Sigmoid colon (tissue), 6 donors: ENCODE measurements at regions not wholly inside any gene's neighbourhood (a gene's known extent, or its start where the extent isn't known, plus 50 kb on each side); places are given as distances from the start of the nearest gene placed in this dataset.

ENCODE experiments used
- DNase-seq: peaks from one replicate; pipeline ENCODE4 v3.0.0-alpha.2; 2019
- H3K27ac ChIP-seq, 4 donors: fragments of 200-600 bp; sonication (generic); one replicate each; pipeline ENCODE4 v1.5.1; 2016 to 2019; ENCODE audit warnings: mild to moderate bottlenecking in 1 of 4
- H3K27me3 ChIP-seq, 3 donors: fragments of 200-600 bp; sonication (generic); one replicate each; pipeline ENCODE4 v1.5.1; 2019; ENCODE audit warnings: mild to moderate bottlenecking in 1 of 3
- H3K36me3 ChIP-seq, 4 donors: fragments of 200-600 bp; sonication (generic); one replicate each; pipeline ENCODE4 v1.5.1; 2016 to 2019
- H3K4me1 ChIP-seq, 4 donors: fragments of 200-600 bp; sonication (generic); one replicate each; pipeline ENCODE4 v1.5.1; 2017 to 2019
- H3K4me3 ChIP-seq, 4 donors: fragments of 200-600 bp; sonication (generic); one replicate each; pipeline ENCODE4 v1.5.1; 2017 to 2019; ENCODE audit warnings: mild to moderate bottlenecking in 2 of 4, moderate library complexity in 1 of 4
- H3K9me3 ChIP-seq, 4 donors: fragments of 200-600 bp in 3 of 4; sonication (generic) in 3 of 4; one replicate each; pipeline versions ENCODE4 v1.5.1 to v1.6.1; 2013 to 2019
- EP300 ChIP-seq, 4 donors: sonication (generic); formaldehyde crosslinking; IDR thresholded peaks; one replicate each; pipeline ENCODE4 v1.6.1; 2017; ENCODE audit warnings: antibody characterized with exemption in 4 of 4
- POLR2A ChIP-seq, 2 donors: fragments of 450-650 bp; IDR thresholded peaks; one replicate each; pipeline ENCODE4 v1.6.1; 2016; ENCODE audit warnings: antibody characterized with exemption in 2 of 2, mild to moderate bottlenecking in 2 of 2, moderate library complexity in 2 of 2
- POLR2AphosphoS5 ChIP-seq, 4 donors: sonication (generic); formaldehyde crosslinking; IDR thresholded peaks; one replicate each; pipeline ENCODE4 v1.6.1; 2017; ENCODE audit warnings: antibody characterized with exemption in 4 of 4
- WGBS, 2 donors: extraction: QIAGEN DNeasy Blood & Tissue Kit; methylation state at CpG; one replicate each; pipeline ENCODE4 v1.1.7; 2013; 5-methylcytosine and 5-hydroxymethylcytosine counted together
- intact Hi-C: fragments of 100-400 bp; cut with DNase I; formaldehyde crosslinking; loops from one replicate; pipeline ENCODE4 v1.15.1; 2023
- TF ChIP-seq, protein P1 (sequence below), 4 experiments: fragments of 450-650 bp in 3 of 4; fragments of 200-600 bp in 1 of 4; IDR thresholded peaks; one replicate each; pipeline ENCODE4 v1.5.1; 2016 to 2019; ENCODE audit warnings: antibody characterized with exemption in 4 of 4, mild to moderate bottlenecking in 3 of 4, moderate library complexity in 2 of 4
- donor health status: healthy with polysubstance abuse.
- donor health status: healthy.

DNA sequence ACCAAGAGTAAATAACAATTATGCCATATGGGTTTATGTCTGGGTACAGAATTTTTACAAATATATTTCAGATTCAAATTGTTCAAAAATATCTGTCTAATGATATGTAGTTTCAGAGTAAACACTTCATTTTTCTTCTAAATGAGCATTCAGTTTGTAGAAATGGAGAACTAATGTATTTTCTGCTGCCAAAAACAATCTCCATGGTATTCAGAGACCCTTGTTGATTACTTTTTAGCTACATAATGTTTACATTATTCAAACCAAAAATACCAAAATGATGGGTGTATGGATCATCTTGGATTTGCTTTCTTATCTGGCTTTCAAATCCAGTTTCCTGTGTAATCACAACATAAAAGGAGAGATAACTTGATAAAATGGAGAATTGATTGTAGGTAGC, 576.0 kb upstream of the CDH4 start:
- H3K27me3 ChIP-seq = no peaks in the 10 kb centered on the region
- no peaks in the 10 kb centered on the region for H3K36me3 ChIP-seq
- TF ChIP-seq, protein P1, sequence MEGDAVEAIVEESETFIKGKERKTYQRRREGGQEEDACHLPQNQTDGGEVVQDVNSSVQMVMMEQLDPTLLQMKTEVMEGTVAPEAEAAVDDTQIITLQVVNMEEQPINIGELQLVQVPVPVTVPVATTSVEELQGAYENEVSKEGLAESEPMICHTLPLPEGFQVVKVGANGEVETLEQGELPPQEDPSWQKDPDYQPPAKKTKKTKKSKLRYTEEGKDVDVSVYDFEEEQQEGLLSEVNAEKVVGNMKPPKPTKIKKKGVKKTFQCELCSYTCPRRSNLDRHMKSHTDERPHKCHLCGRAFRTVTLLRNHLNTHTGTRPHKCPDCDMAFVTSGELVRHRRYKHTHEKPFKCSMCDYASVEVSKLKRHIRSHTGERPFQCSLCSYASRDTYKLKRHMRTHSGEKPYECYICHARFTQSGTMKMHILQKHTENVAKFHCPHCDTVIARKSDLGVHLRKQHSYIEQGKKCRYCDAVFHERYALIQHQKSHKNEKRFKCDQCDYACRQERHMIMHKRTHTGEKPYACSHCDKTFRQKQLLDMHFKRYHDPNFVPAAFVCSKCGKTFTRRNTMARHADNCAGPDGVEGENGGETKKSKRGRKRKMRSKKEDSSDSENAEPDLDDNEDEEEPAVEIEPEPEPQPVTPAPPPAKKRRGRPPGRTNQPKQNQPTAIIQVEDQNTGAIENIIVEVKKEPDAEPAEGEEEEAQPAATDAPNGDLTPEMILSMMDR (IDR thresholded peaks at IDR 0.05) = no peak
- TF ChIP-seq EP300 (IDR thresholded peaks at IDR 0.05) (no peak), POLR2AphosphoS5 (IDR thresholded peaks at IDR 0.05) (no peak), POLR2A (IDR thresholded peaks at IDR 0.05) (no peak)
- H3K4me3 ChIP-seq = no peak overlapping the region
- no peak for DNase-seq
- intact Hi-C loops = no loop called here
- H3K27ac ChIP-seq = no peak overlapping the region
- no peaks in the 10 kb centered on the region for H3K4me1 ChIP-seq
- no peaks in the 10 kb centered on the region for H3K9me3 ChIP-seq

GRCh38 chr20:60677819-60678218, 574.2 kb upstream of the CDH4 start:
- TF ChIP-seq POLR2A (IDR thresholded peaks at IDR 0.05) (no peak), POLR2AphosphoS5 (IDR thresholded peaks at IDR 0.05) (no peak), EP300 (IDR thresholded peaks at IDR 0.05) (no peak)
- TF ChIP-seq, protein P1 (IDR thresholded peaks at IDR 0.05) = no peak
- no peak overlapping the region for H3K27ac ChIP-seq
- no peaks in the 10 kb centered on the region for H3K36me3 ChIP-seq
- no peaks in the 10 kb centered on the region for H3K27me3 ChIP-seq
- H3K4me3 ChIP-seq = no peak overlapping the region
- DNase-seq = no peak
- H3K4me1 ChIP-seq = no peaks in the 10 kb centered on the region
- intact Hi-C loops = no loop called here
- no peaks in the 10 kb centered on the region for H3K9me3 ChIP-seq
- 75 to 85% methylated on average over 1 of the region's 1 CpG for whole genome bisulfite sequencing, 2 donors

DNA sequence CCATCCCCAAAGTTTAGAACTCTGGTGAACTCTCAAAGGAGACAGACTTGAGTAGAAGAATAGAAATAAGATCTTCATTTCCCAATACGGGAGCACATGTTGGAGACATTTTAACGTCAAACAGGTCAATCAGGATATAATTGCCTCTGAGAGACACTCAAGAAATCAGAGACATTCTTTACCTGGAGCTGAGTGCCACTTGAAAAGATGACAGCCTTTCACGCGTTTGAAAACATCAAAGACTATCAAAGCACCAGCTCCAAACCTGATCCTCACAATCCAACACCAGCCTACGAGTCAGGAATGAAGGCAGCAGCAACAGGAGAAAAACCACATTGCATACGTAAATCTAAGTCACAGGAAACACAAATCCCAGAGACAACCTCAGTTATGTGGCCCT, 571.5 kb upstream of the CDH4 start:
- TF ChIP-seq, protein P1 (IDR thresholded peaks at IDR 0.05) = no peak
- TF ChIP-seq POLR2A (IDR thresholded peaks at IDR 0.05) (no peak), EP300 (IDR thresholded peaks at IDR 0.05) (no peak)
- no peak overlapping the region for H3K27ac ChIP-seq
- intact Hi-C loops = no loop called here
- H3K4me1 ChIP-seq = no peaks in the 10 kb centered on the region
- no peaks in the 10 kb centered on the region for H3K27me3 ChIP-seq
- no peak for DNase-seq
- H3K9me3 ChIP-seq = no peaks in the 10 kb centered on the region
- no peaks in the 10 kb centered on the region for H3K36me3 ChIP-seq
- H3K4me3 ChIP-seq = no peak overlapping the region
- 74 to 80% methylated on average over 6 of the region's 6 CpGs for WGBS, 2 donors

DNA sequence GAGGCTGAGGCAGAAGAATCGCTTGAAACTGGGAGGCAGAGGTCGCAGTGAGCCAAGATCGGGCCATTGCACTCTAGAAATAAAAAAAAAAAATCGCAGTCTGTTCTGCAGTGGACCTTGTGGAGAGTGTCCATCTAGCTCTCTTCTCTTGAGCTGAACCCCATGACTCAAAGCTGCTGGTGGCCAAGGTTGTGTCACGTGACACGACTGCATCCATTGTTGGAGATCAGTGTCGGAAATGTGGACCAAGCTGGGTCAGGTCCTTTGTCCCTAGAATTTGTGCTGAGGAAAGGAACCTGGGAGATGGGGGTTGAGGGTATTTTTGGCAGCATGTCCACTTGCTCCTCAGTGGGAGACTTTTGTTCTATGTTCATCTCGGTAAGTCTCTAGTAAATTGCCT, 564.8 kb upstream of the CDH4 start:
- H3K36me3 ChIP-seq = no peaks in the 10 kb centered on the region
- TF ChIP-seq EP300 (IDR thresholded peaks at IDR 0.05) = no peak
- no peak for TF ChIP-seq POLR2A (IDR thresholded peaks at IDR 0.05)
- TF ChIP-seq POLR2AphosphoS5 (IDR thresholded peaks at IDR 0.05) = no peak
- TF ChIP-seq, protein P1 (IDR thresholded peaks at IDR 0.05) = no peak
- DNase-seq = no peak
- 88 to 92% methylated on average over 8 of the region's 8 CpGs for WGBS, 2 donors
- no peaks in the 10 kb centered on the region for H3K9me3 ChIP-seq
- H3K27ac ChIP-seq = no peak overlapping the region
- H3K27me3 ChIP-seq = no peaks in the 10 kb centered on the region
- intact Hi-C loops = no loop called here
- no peak overlapping the region for H3K4me3 ChIP-seq
- H3K4me1 ChIP-seq = no peaks in the 10 kb centered on the region

GRCh38 chr20:60690771-60691170, 561.3 kb upstream of the CDH4 start:
- H3K4me3 ChIP-seq = no peak overlapping the region
- no peaks in the 10 kb centered on the region for H3K36me3 ChIP-seq
- DNase-seq = no peak
- H3K27ac ChIP-seq = no peak overlapping the region
- H3K9me3 ChIP-seq = no peaks in the 10 kb centered on the region
- no peaks in the 10 kb centered on the region for H3K4me1 ChIP-seq
- WGBS, 2 donors = 49 to 68% methylated on average over 3 of the region's 3 CpGs
- intact Hi-C loops = no loop called here
- peaks cover 0 to 6% (median 0%) of the 10 kb centered on the region in 3 donors for H3K27me3 ChIP-seq
- TF ChIP-seq, protein P1 (IDR thresholded peaks at IDR 0.05) = no peak
- TF ChIP-seq POLR2AphosphoS5 (IDR thresholded peaks at IDR 0.05) = no peak
- TF ChIP-seq POLR2A (IDR thresholded peaks at IDR 0.05) = no peak
